Chondrocyte (in vitro differentiated cells): ENCODE measurements at regions not wholly inside any gene's neighbourhood (a gene's known extent, or its start where the extent isn't known, plus 50 kb on each side); places are given as distances from the start of the nearest gene placed in this dataset.

ENCODE experiments used
- DNase-seq: peaks from one replicate; pipeline ENCODE4 v3.0.0; 2021; ENCODE audit warnings: mixed read lengths, low spot score
- H3K27ac Mint-ChIP-seq: one replicate; pipeline ENCODE4 v1.8.0; 2021; ENCODE audit warnings: mild to moderate bottlenecking, moderate library complexity, mixed read lengths; ENCODE audit not compliant: unreplicated experiment
- H3K27me3 Mint-ChIP-seq: 2 replicates; pipeline ENCODE4 v1.8.0; 2021; ENCODE audit warnings: low read depth, mixed read lengths
- H3K36me3 Mint-ChIP-seq: 2 replicates; pipeline ENCODE4 v1.8.0; 2021; ENCODE audit warnings: low read depth, mixed read lengths
- H3K4me1 Mint-ChIP-seq: 2 replicates; pipeline ENCODE4 v1.8.0; 2021; ENCODE audit warnings: low read depth, mild to moderate bottlenecking, mixed read lengths
- H3K4me3 Mint-ChIP-seq: one replicate; pipeline ENCODE4 v1.8.0; 2021; ENCODE audit warnings: mild to moderate bottlenecking, moderate library complexity, mixed read lengths; ENCODE audit not compliant: unreplicated experiment
- H3K9me3 Mint-ChIP-seq: 2 replicates; pipeline ENCODE4 v1.8.0; 2021; ENCODE audit warnings: low read depth, mixed read lengths
- TF ChIP-seq, protein P1 (sequence below): fragments of 200-600 bp; sonication (generic); IDR thresholded peaks from 2 replicates; pipeline ENCODE4 v1.5.0; 2021; ENCODE audit warnings: antibody characterized with exemption, mild to moderate bottlenecking, moderate library complexity

GRCh38 chr2:59112258-59112657, 871.1 kb upstream of the FANCL start:
- peaks cover 6% of the 10 kb centered on the region for H3K4me1 Mint-ChIP-seq
- TF ChIP-seq, protein P1, sequence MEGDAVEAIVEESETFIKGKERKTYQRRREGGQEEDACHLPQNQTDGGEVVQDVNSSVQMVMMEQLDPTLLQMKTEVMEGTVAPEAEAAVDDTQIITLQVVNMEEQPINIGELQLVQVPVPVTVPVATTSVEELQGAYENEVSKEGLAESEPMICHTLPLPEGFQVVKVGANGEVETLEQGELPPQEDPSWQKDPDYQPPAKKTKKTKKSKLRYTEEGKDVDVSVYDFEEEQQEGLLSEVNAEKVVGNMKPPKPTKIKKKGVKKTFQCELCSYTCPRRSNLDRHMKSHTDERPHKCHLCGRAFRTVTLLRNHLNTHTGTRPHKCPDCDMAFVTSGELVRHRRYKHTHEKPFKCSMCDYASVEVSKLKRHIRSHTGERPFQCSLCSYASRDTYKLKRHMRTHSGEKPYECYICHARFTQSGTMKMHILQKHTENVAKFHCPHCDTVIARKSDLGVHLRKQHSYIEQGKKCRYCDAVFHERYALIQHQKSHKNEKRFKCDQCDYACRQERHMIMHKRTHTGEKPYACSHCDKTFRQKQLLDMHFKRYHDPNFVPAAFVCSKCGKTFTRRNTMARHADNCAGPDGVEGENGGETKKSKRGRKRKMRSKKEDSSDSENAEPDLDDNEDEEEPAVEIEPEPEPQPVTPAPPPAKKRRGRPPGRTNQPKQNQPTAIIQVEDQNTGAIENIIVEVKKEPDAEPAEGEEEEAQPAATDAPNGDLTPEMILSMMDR: no peak
- no peaks in the 10 kb centered on the region for H3K9me3 Mint-ChIP-seq
- no peaks in the 10 kb centered on the region for H3K36me3 Mint-ChIP-seq
- no peaks in the 10 kb centered on the region for H3K27me3 Mint-ChIP-seq
- DNase-seq: no peak
- no peak overlapping the region for H3K27ac Mint-ChIP-seq
- H3K4me3 Mint-ChIP-seq: no peak overlapping the region

DNA sequence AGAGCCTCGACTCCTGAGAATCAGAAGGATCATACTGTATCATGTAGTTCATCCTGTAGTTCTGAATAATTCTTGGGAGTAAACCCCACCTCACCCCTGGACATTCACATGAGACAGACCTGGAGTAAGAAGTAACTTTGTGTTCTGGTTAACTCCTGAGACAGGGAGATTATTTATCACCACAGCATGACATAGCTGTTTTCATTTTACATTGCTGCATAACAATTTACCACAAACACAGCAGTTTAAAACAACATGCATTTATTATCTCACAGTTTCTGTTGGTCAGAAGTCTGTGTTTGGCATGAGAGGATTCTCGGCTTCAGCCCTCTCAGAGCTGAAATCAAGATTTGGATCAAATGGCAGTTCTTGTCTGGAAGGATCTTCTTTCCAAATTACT, 855.8 kb upstream of the FANCL start:
- H3K27ac Mint-ChIP-seq: no peak overlapping the region
- peaks cover 3% of the 10 kb centered on the region for H3K27me3 Mint-ChIP-seq
- no peaks in the 10 kb centered on the region for H3K4me1 Mint-ChIP-seq
- H3K9me3 Mint-ChIP-seq: peaks cover 29% of the 10 kb centered on the region
- H3K36me3 Mint-ChIP-seq: peaks cover 5% of the 10 kb centered on the region
- H3K4me3 Mint-ChIP-seq: no peak overlapping the region
- no peak for DNase-seq
- TF ChIP-seq, protein P1: no peak

- H3K4me3 Mint-ChIP-seq: no peak overlapping the region
- no peak for DNase-seq
- no peaks in the 10 kb centered on the region for H3K4me1 Mint-ChIP-seq
- H3K36me3 Mint-ChIP-seq: no peaks in the 10 kb centered on the region
- peaks cover 8% of the 10 kb centered on the region for H3K27me3 Mint-ChIP-seq
- H3K9me3 Mint-ChIP-seq: peaks cover 24% of the 10 kb centered on the region
- TF ChIP-seq, protein P1: no peak
- no peak overlapping the region for H3K27ac Mint-ChIP-seq
Measured at GRCh38 chr2:59093571-59093970, 852.4 kb upstream of the FANCL start.

DNA sequence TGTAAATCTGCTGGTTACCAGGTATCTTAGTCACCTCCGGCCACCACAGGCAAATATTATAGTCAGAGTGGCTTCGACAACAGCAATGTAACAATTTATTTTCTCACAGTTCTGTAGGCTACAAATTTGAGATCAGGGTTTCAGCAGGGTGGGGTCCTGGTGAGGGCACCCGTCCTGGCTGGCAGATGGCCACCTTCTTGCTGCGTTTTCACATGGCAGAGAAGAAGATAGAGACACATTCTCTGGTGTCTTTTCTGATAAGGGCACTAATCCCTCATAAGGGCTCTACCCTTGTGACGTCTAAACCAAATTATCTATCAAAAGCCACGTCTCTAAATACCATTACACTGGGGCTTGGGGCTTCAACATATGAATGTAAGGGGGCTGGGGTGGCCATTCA, 843.2 kb upstream of the FANCL start:
- no peak overlapping the region for H3K4me3 Mint-ChIP-seq
- no peak overlapping the region for H3K27ac Mint-ChIP-seq
- H3K27me3 Mint-ChIP-seq: no peaks in the 10 kb centered on the region
- TF ChIP-seq, protein P1: no peak
- H3K4me1 Mint-ChIP-seq: peaks cover 10% of the 10 kb centered on the region
- peaks cover 2% of the 10 kb centered on the region for H3K36me3 Mint-ChIP-seq
- no peak for DNase-seq
- H3K9me3 Mint-ChIP-seq: no peaks in the 10 kb centered on the region

- H3K9me3 Mint-ChIP-seq: no peaks in the 10 kb centered on the region
- H3K4me3 Mint-ChIP-seq: no peak overlapping the region
- DNase-seq: no peak
- peaks cover 2% of the 10 kb centered on the region for H3K27me3 Mint-ChIP-seq
- peaks cover 2% of the 10 kb centered on the region for H3K36me3 Mint-ChIP-seq
- peaks cover 10% of the 10 kb centered on the region for H3K4me1 Mint-ChIP-seq
- H3K27ac Mint-ChIP-seq: no peak overlapping the region
- TF ChIP-seq, protein P1: no peak
Measured at GRCh38 chr2:59083075-59083828, 842.1 kb upstream of the FANCL start.
